GM21619 (cell line): ENCODE measurements at regions not wholly inside any gene's neighbourhood (a gene's known extent, or its start where the extent isn't known, plus 50 kb on each side); places are given as distances from the start of the nearest gene placed in this dataset.
A peak's percentile ranks its signal among the peaks of the same experiment; 100 is the strongest.

ENCODE experiments used
- ATAC-seq: cut with Tn5 transposase; IDR thresholded peaks from one replicate; pipeline ENCODE4 v1.9.1; 2021; ENCODE audit not compliant: unreplicated experiment

DNA sequence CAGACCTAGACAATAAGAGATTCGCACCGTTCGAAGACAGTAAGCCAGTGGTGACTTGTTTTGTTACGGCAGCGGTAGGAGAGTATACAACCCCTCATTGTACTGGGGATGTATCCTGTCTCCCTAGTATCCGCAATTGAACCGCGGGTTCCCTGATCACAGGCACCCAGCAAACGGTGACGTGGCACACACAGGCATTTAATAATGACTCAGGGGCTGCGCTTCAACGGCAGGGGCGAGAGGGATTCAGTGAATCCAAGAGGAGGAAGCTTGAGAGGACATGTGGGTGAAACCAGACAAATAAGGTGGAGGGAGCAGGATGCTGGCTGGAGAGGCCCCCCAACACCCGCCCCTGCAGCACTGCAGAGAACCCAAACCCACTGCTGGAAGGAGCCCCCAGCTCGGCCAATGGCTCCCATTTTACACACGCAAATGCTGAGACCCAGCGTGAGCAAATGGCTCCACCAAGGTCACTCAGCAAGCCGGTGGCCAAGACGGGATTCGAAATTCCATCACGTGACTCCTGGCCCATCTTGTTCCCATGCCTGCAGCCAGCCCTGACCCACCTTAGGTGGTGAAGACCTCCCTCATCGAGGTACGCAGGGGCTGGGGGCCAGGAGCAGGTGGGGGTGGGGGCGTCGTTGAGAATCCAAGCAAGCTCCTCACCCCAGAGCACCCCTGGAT, 149.9 kb downstream of the SYF2 start:
- no peak for ATAC-seq

DNA sequence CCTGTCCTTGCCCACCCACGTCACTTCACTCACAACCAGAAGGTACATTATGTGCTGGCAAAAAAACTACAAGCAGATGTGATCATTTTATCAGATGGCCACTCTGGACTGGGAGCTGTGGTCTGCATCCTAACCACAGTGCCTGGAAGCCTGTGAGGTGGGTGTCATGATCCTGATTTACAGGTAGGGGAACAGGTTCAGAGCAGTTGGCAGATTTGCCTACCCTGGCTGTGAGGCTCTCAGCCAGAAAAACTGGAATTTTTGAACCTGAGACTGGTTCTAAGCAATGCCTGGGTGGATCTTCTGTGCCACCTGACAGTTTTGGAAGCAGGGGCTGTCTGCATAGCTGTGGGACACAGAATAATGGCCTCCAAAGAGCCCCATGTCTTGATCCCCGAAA, 150.8 kb downstream of the SYF2 start:
- no peak for ATAC-seq

DNA sequence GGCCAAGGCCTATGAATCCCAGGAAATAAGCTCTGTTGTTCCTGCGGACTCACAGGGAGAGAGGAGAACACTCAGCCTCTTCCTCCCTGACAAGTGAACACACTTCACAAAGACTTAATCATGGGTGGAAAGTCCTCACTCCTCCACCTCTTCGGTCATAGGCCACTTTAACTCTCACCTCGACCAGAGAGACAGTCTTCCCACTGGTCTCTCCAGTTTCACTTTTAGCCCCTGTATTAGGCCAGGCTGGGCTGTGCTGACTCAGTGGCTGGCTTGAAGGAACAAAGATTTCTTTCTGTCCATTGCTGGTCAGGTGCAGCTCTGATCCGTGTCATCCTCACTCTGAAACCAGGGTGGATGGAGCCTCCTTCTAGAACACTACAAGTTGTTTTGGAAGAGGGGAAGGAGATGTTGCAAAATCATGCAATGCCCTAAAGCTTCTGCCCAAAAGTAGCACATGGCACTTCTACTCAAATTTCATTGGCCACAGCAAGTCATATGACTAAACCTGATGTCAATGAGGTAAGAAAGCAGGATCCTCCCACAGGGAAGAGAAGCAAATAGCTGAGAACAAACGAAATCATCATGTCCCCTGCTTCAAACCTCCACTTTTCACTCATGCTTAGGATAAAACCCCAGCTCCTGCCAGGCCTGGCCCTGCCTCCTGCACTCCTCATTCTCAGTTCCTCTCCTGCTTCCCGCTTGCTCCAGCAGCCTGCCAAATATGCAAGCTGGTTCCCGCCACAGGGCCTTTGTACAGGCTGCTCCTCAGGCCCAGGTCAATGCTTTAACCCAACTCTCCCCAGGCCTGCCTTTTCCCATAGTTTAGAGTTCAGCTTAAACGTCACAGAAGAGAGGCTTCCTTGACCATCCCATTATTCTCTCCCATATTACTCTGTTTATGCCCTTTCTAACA, 150.5 kb upstream of the RUNX3 start:
- no peak for ATAC-seq

DNA sequence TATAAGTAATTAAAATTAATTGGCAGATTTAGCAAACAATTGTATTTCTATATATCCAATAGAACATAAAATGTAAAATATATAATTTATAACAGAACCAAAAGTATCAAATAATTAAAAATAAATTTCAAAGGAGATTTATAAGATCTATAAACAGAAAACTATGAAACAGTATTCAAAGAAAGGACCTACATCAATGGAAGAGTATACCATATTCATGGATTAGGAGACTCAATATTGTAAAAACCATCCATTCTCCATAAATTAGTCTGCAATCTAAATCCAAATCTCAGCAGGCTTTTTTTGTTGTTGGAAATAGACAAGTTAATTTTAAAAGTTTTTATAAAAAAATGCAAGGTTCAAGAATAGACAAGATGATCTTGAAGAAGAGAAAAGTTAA, 149.0 kb upstream of the RUNX3 start:
- no peak for ATAC-seq

DNA sequence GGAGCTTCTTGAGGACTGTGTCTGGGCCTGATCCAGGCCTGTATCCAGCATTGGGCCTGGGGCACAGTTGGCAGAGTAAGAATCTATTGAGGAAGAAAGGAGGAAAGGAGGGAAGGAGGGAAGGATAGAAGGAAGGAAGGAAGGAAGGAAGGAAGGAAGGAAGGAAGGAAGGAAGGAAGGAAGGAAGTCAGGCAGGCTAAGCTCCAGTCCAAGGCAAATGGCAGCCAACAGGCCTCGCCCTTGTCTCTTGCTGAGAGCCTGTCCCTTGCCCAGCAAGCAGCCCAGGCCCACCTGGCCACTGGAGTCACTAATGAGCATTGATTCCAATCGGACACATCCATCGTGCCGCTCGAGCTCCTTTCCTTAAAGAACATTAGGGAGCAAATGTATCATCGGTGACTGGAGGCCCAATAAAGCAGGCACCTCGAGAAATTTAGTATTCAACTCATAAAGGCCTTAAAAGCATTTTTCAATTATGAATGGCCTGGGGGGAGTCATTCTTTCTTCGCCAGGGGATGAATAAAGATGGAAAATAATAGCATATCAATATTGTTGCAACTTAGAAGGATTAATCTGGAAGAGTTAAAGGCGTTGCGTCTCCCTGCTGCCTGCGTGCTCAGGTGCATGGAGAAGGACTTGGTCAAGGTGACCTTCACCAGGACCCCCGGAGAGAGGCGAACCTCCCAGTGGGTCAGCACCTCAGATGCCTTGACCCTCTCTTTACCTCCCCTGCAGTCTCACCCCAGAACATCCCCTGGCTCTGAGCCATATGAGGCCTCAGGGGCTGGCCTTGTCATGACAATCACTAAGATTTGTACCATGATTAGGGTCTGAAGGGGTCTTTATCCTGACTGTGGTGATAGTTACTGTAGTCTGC, 144.5 kb upstream of the RUNX3 start:
- no peak for ATAC-seq

DNA sequence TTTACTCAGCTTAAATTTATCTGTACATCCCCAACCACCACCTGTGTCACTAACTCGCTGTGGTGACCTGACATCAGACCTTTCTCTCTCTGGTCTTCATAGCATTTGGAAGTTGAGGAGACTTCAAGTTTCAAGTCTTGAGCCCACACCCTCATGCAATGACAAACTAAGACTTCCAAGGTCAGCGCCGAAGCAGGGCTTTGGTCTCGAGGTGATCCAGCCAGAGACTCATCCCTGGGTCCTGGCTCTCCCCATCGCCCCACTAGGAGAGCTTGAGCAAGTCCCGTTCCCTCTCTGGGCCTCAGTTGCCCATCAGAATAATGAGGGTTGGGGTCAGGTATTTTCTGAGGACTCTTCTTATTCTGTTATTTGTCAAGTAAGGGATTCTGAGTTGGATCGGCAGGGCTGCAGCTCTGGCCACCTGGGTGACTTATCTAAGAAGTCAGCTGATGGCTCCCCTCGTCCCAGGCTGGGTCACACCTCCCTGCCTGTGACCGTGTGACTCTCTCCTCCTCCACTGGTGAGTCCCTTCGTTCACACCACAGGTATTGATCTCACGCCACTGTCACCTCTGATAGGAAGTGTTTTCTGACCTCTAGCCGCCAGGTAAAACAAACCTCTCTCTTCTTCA, 143.7 kb upstream of the RUNX3 start:
- ATAC-seq: no peak

DNA sequence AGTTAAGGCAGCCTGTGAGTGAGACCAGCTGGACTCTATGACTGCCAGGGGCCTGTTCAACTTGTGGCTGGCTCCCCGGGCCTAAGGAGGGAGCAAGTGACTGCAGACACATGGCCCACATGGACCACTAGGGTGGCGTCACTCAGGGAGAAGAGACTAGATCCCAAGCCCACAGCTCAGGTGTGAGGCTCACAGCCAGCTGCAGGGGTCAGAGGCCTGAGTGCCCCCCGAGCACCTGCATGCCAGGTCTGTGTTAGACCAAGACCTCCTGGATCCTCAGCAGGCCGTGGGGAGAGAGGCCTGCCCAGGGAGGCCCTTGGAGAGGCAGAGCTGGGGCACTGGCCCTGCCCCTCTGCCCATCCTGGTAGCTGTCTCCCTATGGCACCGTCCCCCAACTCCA, 142.4 kb upstream of the RUNX3 start:
- no peak for ATAC-seq

DNA sequence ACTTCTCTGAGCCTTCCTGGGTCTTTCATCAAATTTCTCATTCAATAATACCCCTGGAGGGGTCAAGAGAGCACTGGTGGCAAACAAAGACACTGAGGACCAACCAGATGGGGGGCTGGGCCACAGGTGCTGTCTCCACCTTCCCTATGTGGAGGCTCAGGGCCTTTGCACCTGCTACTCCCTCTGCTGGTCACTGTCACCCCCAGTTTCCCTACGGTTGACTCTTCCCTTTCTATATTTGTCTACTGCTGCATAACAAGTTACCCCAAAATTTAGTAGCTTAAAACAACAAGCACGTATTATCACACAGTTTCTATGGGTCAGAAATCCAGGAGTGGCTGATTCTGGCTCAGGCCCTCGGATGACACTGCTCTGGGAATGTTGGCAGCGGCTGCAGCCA, 138.8 kb upstream of the RUNX3 start:
- ATAC-seq: no peak

DNA sequence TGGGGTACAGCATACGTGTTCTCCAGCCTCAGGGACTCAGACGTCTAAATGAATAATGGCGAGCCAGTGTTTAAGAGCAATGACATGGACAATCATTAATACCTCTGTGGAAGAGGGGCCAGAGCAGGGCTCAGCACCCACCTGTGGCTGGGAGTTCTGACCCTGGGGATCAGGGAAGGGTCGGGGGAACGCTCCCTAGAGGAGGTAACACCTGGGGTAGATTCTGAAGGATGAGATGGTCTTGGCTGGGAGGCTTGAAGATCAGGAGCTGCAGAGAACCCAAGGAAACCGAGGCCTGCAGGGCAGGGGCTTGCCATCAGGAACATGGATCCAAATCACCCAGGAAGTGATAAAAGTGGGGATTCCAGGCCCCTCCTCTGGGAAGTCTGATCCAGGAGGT, 138.2 kb upstream of the RUNX3 start:
- ATAC-seq: no peak

DNA sequence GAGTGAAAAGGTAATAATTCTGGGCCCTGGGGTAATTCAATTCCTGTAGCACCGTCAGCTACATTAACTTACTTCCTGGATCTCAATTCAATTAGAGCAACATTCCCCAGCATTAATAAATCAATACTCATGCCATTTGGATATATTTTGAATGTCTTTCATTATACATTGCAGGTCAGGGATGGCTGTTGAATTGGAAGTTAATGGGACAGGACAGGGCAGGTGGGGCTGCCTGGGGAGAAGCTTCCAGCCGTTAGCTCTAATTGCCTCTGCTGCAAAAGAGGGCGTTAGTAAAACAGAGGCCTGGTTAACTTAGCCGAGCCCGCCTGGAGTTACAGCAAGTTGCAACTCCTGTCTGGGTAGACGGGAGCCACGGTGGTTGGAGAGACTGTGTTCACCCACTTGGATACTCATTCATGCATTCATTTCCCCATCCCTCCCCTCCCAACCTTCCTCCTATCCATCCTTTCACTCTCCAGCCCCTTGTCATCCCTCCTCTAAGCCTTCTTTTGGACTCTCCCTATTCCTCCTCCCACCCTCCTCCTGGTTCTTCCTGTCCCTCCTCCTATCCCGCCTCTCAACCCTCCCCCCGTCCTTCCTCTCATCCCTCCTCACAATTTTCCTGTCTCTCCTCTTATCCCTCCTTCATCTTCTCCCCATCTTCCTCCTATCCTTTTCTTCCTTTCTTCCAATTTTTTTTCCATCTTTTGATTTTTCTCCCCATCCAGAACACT, 137.6 kb upstream of the RUNX3 start:
- no peak for ATAC-seq

DNA sequence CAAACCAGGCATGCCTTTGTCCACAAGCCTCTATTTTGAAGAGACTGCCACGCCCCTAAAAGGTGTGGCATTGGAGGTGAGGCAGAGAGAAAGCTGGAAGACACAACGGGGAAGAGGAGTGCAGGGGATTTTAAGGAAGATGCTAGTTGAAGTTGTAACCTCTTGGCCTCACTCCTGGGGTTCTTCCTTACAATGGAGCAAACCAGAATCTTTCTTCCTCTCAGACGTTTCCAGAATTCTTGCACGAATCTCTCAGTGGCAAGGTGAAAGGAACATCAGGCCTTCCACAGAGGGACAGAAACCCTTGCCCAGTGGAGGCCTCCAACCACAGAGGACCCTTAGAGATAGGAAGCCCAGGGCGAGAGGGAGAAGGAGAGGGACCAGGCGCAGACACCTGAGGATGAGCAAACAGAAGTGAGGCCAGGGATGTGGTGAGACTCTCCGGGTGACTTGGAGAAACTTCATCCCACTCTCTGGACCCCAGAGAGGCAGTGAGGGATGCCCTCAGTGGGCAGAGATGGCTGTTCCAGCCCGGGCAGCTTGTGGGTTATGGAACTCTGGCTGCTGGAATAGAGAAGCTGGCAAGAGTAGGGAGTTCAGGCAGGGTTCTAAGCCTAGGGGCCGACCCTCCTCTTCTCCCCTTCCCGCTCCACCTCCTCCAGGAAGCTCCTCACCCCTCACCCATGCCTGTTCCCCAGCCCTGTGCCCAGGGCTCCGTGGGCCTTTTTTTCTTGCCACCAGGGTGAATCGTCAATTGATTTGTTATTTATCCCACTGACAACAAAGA, 136.8 kb upstream of the RUNX3 start:
- no peak for ATAC-seq

DNA sequence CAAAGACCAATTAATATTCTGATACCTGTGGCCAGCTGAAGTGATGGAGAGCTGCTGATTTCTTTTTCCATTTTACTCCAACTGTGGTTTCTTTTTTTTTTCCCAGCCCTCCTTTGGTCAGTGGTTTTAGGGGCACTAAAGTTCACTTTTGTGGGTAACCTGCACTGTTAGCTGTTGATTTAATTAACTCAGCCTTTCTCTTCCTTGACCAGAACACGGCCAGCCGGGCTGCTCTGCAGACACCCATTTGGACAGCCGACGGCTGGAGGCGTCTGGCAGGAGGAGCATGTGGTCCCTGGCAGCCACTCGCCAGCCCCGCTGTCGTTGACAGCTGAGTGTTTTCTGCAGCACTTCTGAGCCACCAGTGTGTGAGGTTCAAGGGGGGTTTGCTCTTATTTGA, 136.2 kb upstream of the RUNX3 start:
- ATAC-seq: no peak

DNA sequence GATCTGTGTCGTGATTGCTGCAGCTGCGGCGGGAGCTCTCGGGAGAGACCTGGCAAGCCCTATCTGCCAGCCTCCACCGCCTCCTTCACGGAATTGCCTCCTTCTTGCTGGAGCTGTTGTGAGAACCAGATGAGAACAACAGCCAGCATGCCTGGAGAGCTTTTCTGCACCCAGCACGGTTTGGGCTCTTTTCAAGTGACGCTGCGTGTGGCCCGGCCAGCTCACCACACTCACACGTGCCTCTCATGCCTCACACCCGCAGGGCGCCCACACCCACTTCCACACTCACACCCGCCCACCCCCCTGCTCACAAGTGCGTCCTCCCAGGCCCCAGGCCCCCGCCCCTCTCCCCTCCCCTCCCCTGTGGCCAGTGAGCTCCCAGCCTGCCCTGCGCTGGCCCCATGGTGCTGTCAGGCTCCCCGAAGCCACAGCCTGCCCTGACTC, 135.7 kb upstream of the RUNX3 start:
- ATAC-seq: no peak

DNA sequence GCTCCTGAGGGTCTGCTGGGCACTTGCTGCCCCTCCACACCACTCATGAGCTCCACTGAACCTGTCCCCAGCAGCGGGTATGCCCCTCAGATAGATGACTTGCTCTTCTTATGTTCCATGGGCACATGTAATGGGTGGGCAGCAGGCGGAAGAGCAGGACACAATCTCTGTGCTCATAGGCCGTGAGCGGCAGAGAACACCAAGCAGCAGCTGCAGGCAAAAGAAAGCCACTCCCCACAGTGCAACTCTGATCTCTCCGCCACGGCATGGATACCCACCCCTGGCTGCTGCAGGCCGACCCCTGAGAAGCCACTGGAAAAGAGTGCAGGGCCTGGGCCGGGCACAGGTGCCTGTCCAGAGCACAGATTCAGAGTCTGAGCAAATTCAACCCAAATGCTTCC, 135.2 kb upstream of the RUNX3 start:
- no peak for ATAC-seq

DNA sequence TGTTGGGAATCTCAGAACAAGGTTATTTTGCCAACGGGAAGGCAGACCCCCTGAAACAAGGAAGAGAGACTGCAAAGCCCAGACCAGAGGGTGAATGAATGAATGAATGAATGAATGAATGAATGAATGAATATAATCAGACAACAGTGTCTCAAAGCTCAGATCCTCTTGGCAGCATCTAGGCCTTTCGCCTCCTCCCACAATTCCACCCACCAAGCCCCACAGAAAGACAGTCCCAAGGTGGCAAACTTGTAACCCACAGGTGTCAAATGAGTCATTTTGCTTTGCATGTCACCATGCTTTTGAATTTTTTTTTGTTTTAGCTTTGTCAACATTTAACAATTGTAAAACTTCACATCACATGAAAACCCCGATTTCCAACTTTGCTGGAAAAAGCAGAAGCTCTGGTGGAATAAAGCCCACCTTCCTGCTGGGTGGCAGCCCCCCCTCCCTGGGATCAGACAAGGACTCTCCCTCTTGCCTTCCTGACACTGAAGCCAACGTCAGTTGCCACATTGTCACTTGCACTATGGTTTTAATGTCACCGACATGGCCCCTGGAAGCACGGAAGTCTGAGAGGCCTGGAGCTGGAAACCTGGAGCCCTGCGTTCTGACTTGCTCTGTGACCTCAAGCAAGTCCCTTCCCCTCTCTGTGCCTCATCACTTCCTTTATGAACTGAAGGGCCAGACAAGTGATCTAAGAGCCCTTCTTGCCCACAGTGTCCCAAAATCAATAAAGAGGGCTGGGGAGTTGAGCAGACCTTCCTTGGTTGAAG, 134.6 kb upstream of the RUNX3 start:
- peak; percentile 50 for ATAC-seq

DNA sequence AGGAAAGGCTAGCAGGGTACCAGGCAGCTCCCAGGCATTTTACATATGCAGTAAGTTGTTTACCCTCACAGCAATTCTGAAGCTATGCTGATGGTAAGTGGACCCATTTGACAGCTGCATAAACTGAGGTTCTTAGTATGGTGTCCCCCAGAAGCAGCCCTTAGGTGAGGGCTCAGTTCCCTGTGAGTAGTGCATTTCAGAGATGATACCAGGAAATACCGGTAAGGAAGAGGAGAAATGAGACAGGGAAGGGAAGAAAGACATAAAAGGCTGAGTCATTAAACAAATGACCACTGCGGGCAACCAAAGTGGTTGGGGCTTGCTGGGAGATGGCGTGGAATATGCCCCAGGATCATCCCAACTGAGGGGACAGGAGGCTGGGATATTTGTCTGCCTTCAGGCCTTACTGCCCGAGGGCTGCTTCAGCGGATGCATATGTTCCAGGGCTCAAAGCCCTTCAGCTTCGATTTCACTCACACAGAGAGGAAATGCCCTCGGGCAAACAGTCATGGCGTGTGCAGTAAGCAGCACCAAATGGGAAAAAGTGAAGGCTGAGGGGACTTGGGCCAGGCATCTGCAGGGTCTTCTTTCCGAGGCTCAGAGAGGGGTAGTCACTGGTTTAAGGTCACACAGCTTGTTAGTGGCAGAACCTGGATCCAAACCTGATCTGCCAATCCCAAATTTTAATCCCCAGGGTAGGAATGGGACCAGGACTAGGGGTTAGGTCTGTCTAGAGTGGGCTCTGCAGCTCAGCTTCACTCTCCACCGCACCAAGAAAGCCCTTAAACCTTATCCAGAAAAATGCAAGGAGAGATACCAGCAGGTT, 133.7 kb upstream of the RUNX3 start:
- no peak for ATAC-seq

DNA sequence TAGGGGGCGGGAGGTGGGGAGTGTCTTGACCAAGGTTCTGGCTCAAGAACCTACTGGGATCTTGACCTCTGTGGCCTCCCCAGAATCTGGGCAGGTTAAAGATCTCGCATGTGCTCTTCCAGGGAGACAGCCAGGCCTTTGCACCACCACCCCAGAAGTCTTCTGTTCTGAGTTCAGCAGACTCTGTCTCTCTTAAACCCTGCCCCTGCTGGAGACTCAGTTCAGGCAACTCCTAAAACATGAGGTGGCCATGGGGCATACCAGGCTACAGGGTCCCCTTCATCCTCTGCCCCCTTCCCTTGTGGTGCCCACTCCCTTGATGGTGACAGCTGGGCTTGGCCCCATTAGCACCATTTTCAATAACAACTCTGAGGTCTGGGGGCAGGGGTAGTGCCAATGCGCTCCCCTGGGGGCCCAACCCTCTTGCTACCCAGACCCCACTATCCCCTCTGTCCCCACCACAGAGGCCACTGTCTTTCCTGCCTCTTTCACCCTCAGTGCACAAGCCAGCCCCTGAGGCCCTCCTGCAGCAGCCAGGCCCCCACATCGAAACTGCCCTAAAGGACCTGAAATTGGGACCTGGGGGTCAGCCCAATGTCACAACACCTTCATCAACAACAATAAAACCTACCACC, 132.7 kb upstream of the RUNX3 start:
- no peak for ATAC-seq
